ENCODE measurements at regions not wholly inside any gene's neighbourhood (a gene's known extent, or its start where the extent isn't known, plus 50 kb on each side); places are given as distances from the start of the nearest gene placed in this dataset.
"Not testable (repeated sequence)": the region's sequence is repeated elsewhere in the genome, so short reads cannot be mapped to it uniquely, and the experiment has no call there.

DNA sequence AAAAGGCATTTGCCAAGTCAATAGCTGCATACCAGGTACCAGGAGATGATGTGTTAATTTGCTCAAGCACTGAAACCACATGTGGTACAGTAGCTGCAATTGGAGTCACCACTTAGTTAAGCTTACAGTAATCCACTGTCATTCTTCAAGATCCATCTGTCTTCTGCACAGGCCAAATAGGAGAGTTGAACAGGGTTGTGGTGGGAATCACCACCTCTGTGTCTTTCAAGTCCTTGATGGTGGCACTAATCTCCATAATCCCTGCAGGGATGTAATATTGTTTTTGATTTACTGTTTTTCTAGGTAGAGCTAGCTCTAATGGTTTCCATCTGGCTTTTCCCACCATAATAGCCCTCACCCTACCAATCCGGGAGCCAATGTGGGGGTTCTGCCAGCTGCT, 91.9 kb downstream of the FCRL5 start:
- TF ChIP-seq, protein P1, sequence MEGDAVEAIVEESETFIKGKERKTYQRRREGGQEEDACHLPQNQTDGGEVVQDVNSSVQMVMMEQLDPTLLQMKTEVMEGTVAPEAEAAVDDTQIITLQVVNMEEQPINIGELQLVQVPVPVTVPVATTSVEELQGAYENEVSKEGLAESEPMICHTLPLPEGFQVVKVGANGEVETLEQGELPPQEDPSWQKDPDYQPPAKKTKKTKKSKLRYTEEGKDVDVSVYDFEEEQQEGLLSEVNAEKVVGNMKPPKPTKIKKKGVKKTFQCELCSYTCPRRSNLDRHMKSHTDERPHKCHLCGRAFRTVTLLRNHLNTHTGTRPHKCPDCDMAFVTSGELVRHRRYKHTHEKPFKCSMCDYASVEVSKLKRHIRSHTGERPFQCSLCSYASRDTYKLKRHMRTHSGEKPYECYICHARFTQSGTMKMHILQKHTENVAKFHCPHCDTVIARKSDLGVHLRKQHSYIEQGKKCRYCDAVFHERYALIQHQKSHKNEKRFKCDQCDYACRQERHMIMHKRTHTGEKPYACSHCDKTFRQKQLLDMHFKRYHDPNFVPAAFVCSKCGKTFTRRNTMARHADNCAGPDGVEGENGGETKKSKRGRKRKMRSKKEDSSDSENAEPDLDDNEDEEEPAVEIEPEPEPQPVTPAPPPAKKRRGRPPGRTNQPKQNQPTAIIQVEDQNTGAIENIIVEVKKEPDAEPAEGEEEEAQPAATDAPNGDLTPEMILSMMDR (IDR thresholded peaks at IDR 0.05), result no peak
- no peaks in the 10 kb centered on the region for H3K9me3 ChIP-seq
- no peak overlapping the region for H3K4me3 ChIP-seq
- H3K27me3 ChIP-seq, result no peaks in the 10 kb centered on the region
- no peak overlapping the region for H3K27ac ChIP-seq
- H3K4me1 ChIP-seq, result no peaks in the 10 kb centered on the region
- H3K36me3 ChIP-seq, result no peaks in the 10 kb centered on the region
- no peak overlapping the region for H3K9ac ChIP-seq (ENCODE audit: low read depth in 2 of 2, low read length in 2 of 2)
- DNase-seq, result no peak
- intact Hi-C loops (cut with DNase I), result no loop called here

DNA sequence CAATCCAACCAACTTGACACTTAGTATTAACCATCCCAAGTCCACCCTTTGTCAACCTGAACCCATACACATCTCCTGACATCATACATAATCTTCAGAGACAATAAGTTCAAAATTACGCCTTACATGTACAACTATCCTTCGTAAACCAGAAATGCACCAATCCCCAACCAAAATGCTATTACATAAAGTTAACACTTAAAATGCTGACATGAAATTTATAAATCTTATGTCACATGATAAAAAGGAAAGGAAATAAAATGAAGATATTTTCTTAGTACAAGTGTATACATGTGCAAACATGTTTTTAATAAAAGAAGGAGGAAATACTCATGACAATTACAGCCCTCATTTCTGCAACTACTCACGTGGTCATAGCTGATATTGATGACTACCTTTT, 95.0 kb downstream of the FCRL5 start:
- intact Hi-C loops (cut with DNase I), result no loop called here
- Histone ChIP-seq H3K27me3 (no peaks in the 10 kb centered on the region), H3K9me3 (no peaks in the 10 kb centered on the region), H3K36me3 (no peaks in the 10 kb centered on the region), H3K4me3 (no peak overlapping the region), H3K27ac (no peak overlapping the region), H3K9ac (ENCODE audit: low read depth in 2 of 2, low read length in 2 of 2) (no peak overlapping the region), H3K4me1 (no peaks in the 10 kb centered on the region)
- DNase-seq, result no peak
- TF ChIP-seq, protein P1 (IDR thresholded peaks at IDR 0.05), result no peak

DNA sequence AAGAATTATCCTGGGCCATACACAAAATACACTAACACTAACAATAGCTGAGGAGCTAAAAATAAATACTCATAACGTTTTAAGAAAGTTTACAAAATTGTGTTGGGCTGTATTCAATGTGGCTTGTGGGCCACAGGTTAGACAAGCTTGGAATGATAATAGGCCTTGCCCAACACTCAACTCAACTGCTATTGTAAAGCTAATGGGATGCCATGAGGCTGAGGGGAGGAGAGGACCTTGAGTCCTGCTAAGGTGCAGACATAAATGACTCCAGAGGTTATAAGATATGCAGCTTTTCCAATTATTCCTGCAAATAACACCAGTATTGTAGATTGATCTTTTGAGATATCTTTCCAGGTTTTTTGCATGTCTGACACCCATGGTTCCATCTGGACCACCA, 97.0 kb downstream of the FCRL5 start:
- H3K4me1 ChIP-seq, result no peaks in the 10 kb centered on the region
- H3K9me3 ChIP-seq, result no peaks in the 10 kb centered on the region
- H3K27me3 ChIP-seq, result no peaks in the 10 kb centered on the region
- H3K36me3 ChIP-seq, result no peaks in the 10 kb centered on the region
- no peak overlapping the region for H3K4me3 ChIP-seq
- H3K9ac ChIP-seq (ENCODE audit: low read depth in 2 of 2, low read length in 2 of 2), result no peak overlapping the region
- H3K27ac ChIP-seq, result no peak overlapping the region
- TF ChIP-seq, protein P1 (IDR thresholded peaks at IDR 0.05), result no peak
- no peak for DNase-seq
- intact Hi-C loops (cut with DNase I), result no loop called here

DNA sequence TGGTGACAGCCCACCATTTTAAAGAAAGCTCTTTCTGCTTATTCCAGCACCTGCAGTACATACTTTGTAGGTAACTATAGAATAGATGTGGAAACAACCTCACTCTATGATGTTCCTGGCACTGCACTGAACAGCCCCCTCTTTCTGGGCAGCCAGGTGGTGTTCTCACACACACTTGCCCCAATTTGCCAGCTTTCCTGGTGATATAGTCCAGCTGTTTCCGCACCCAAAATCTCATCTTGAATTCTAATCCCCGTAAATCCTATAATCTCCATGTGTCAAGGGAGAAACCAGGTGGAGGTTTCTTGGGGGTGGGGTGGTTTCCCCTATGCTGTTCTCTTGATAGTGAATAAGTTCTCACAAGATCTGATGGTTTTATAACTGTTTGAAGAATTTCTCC, 102.2 kb downstream of the FCRL5 start:
- intact Hi-C loops (cut with DNase I), result no loop called here
- H3K9ac ChIP-seq (ENCODE audit: low read depth in 2 of 2, low read length in 2 of 2), result no peak overlapping the region
- DNase-seq, result no peak

DNA sequence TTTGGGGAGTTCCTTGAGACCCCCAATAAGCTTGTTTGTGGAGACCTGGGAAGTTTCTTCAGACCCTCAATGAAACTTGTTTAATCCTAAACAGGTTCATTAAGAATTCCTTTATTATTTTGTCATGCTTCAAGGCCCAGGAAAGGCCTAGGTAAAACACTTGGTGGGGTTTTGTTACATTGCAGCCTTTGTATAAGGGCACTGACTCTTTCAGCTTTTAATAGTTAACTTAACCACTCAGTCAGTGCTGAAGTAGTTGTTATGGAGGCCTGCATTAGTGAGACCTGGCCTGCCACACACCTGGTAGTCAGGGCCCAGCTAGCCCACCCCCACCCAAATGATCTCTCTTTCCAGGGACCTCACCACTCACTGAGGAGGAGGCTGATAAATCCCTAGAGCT, 103.7 kb downstream of the FCRL5 start:
- no peaks in the 10 kb centered on the region for H3K4me1 ChIP-seq
- intact Hi-C loops (cut with DNase I), result no loop called here
- H3K4me3 ChIP-seq, result no peak overlapping the region
- H3K9ac ChIP-seq (ENCODE audit: low read depth in 2 of 2, low read length in 2 of 2), result no peak overlapping the region
- H3K36me3 ChIP-seq, result no peaks in the 10 kb centered on the region
- no peak for DNase-seq
- H3K9me3 ChIP-seq, result no peaks in the 10 kb centered on the region
- H3K27ac ChIP-seq, result no peak overlapping the region
- TF ChIP-seq, protein P1 (IDR thresholded peaks at IDR 0.05), result no peak
- H3K27me3 ChIP-seq, result no peaks in the 10 kb centered on the region

More for the DNA sequence above, 102.2 kb downstream of the FCRL5 start:
- Histone ChIP-seq H3K27me3 (no peaks in the 10 kb centered on the region), H3K36me3 (no peaks in the 10 kb centered on the region), H3K27ac (no peak overlapping the region), H3K4me1 (no peaks in the 10 kb centered on the region), H3K4me3 (no peak overlapping the region), H3K9me3 (no peaks in the 10 kb centered on the region)
- TF ChIP-seq, protein P1 (IDR thresholded peaks at IDR 0.05), result no peak

DNA sequence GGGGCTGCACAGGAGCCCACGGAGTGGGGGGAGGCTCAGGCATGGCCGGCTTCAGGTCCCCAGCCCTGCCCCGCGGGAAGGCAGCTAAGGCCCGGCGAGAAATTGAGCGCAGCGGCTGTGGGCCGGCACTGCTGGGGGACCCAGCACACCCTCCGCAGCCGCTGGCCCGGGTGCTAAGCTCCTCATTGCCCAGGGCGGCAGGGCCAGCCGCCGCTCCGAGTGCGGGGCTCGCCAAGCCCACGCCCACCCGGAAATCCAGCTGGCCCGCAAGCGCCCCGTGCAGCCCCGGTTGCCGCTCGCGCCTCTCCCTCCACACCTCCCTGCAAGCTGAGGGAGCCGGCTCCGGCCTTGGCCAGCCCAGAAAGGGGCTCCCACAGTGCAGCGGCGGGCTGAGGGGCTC, 106.0 kb downstream of the FCRL5 start:
- H3K27me3 ChIP-seq; DNase-seq; H3K4me1 ChIP-seq; H3K4me3 ChIP-seq; H3K36me3 ChIP-seq; H3K27ac ChIP-seq; H3K9ac ChIP-seq (ENCODE audit: low read depth in 2 of 2, low read length in 2 of 2); H3K9me3 ChIP-seq; intact Hi-C loops (cut with DNase I): not testable (repeated sequence)

DNA sequence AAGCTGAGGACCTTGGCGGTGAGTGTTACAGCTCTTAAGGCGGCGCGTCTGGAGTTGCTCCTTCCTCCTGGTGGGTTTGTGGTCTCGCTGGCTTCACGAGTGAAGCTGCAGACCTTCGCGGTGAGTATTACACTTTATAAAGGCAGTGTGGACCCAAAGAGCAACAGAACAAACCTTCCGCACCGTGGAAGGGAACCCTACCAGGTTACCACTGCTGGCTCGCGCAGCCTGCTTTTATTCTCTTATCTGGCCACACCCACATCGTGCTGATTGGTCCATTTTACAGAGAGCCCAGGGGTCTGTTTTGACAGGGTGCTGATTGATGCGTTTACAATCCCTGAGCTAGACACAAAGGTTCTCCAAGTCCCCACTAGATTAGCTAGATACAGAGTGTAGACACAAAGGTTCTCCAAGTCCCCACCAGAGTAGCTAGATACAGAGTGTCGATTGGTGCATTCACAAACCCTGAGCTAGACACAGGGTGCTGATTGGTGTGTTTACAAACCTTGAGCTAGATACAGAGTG, 106.6 kb downstream of the FCRL5 start:
- DNase-seq; H3K36me3 ChIP-seq; H3K4me1 ChIP-seq; H3K9ac ChIP-seq (ENCODE audit: low read depth in 2 of 2, low read length in 2 of 2); H3K4me3 ChIP-seq; H3K27me3 ChIP-seq; H3K9me3 ChIP-seq; H3K27ac ChIP-seq; intact Hi-C loops (cut with DNase I): not testable (repeated sequence)
